HEK293T (cell line): ENCODE measurements at regions not wholly inside any gene's neighbourhood (a gene's known extent, or its start where the extent isn't known, plus 50 kb on each side); places are given as distances from the start of the nearest gene placed in this dataset.

Experiments used
- CTCF ChIA-PET: fragments of 350-600 bp; formaldehyde crosslinking; extraction: SDS; loops from one replicate; lab custom pipeline; 2021; ENCODE audit warnings: antibody characterized with exemption, inconsistent platforms; lab: Yijun Ruan, JAX
- POLR2A ChIA-PET: fragments of 350-600 bp; formaldehyde crosslinking; extraction: SDS; loops from one replicate; lab custom pipeline; 2020; ENCODE audit warnings: antibody characterized with exemption, inconsistent platforms; lab: Yijun Ruan, JAX
- DNase-seq: peaks from one replicate; pipeline ENCODE4 v3.0.0; 2012; ENCODE audit warnings: mixed read lengths; ENCODE audit errors: extremely low spot score
- ARNT ChIP-seq: fragments of 450-650 bp; IDR thresholded peaks from 2 replicates; pipeline ENCODE4 v1.6.1; 2017; ENCODE audit warnings: mild to moderate bottlenecking
- BHLHE40 ChIP-seq: fragments of 450-650 bp; IDR thresholded peaks from 2 replicates; pipeline ENCODE4 v1.6.1; 2016; ENCODE audit warnings: mild to moderate bottlenecking, moderate library complexity, borderline replicate concordance
- CTBP1 ChIP-seq: fragments of 450-650 bp; IDR thresholded peaks from 2 replicates; pipeline ENCODE4 v1.6.1; 2016; ENCODE audit warnings: borderline replicate concordance
- ELF4 ChIP-seq: fragments of 450-650 bp; IDR thresholded peaks from 2 replicates; pipeline ENCODE4 v1.6.1; 2017; ENCODE audit warnings: antibody characterized with exemption
- FOXA1 ChIP-seq: fragments of 450-650 bp; IDR thresholded peaks from 2 replicates; pipeline ENCODE4 v1.6.1; 2016; ENCODE audit warnings: mild to moderate bottlenecking
- FOXK2 ChIP-seq: fragments of 450-650 bp; IDR thresholded peaks from 2 replicates; pipeline ENCODE4 v1.6.1; 2016; ENCODE audit warnings: mild to moderate bottlenecking
- FOXM1 ChIP-seq: fragments of 450-650 bp; IDR thresholded peaks from 2 replicates; pipeline ENCODE4 v1.6.1; 2017; ENCODE audit warnings: mild to moderate bottlenecking, borderline replicate concordance
- HDGF ChIP-seq: fragments of 450-650 bp; IDR thresholded peaks from 2 replicates; pipeline ENCODE4 v1.6.1; 2017; ENCODE audit warnings: antibody characterized with exemption, borderline replicate concordance
- L3MBTL2 ChIP-seq: fragments of 450-650 bp; conservative IDR thresholded peaks from 2 replicates; pipeline ENCODE4 v1.6.1; 2016; ENCODE audit warnings: mild to moderate bottlenecking
- LEF1 ChIP-seq: fragments of 450-650 bp; IDR thresholded peaks from 2 replicates; pipeline ENCODE4 v1.6.1; 2017; ENCODE audit warnings: mild to moderate bottlenecking, borderline replicate concordance
- NFRKB ChIP-seq: fragments of 450-650 bp; IDR thresholded peaks from 2 replicates; pipeline ENCODE4 v1.6.1; 2016; ENCODE audit warnings: mild to moderate bottlenecking, moderate library complexity
- SP1 ChIP-seq: fragments of 450-650 bp; IDR thresholded peaks from 2 replicates; pipeline ENCODE4 v1.6.1; 2017
- SUZ12 ChIP-seq: fragments of 450-650 bp; IDR thresholded peaks from 2 replicates; pipeline ENCODE4 v1.6.1; 2016; ENCODE audit warnings: mild to moderate bottlenecking
- TARDBP ChIP-seq: fragments of 450-650 bp; IDR thresholded peaks from 2 replicates; pipeline ENCODE4 v1.6.1; 2016
- ZNF384 ChIP-seq: fragments of 450-650 bp; IDR thresholded peaks from 2 replicates; pipeline ENCODE4 v1.6.1; 2016
- TF ChIP-seq, protein P1 (sequence below): fragments of 450-650 bp; IDR thresholded peaks from 2 replicates; pipeline ENCODE4 v1.6.1; 2016

- TF ChIP-seq NFRKB: no peak
- no peak for TF ChIP-seq LEF1
- no peak for TF ChIP-seq SUZ12
- no peak for TF ChIP-seq BHLHE40
- TF ChIP-seq L3MBTL2: no peak
- ChIA-PET POLR2A (no interaction called here), CTCF (no interaction called here)
These were observed 288.4 kb upstream of the JARID2 start for GRCh38 chr6:14957355-14958059.

GRCh38 chr6:14959324-14959885 lies 286.5 kb upstream of the JARID2 start:
- no peak for DNase-seq
- ChIA-PET POLR2A (no interaction called here), CTCF (no interaction called here)
- TF ChIP-seq ELF4: no peak
- no peak for TF ChIP-seq L3MBTL2
- TF ChIP-seq FOXK2: no peak
- no peak for TF ChIP-seq NFRKB
- no peak for TF ChIP-seq ARNT
- TF ChIP-seq LEF1: no peak
- no peak for TF ChIP-seq CTBP1
- TF ChIP-seq ZNF384: no peak
- TF ChIP-seq FOXM1: no peak

More at GRCh38 chr6:14957355-14958059, 288.4 kb upstream of the JARID2 start:
- no peak for DNase-seq

DNA sequence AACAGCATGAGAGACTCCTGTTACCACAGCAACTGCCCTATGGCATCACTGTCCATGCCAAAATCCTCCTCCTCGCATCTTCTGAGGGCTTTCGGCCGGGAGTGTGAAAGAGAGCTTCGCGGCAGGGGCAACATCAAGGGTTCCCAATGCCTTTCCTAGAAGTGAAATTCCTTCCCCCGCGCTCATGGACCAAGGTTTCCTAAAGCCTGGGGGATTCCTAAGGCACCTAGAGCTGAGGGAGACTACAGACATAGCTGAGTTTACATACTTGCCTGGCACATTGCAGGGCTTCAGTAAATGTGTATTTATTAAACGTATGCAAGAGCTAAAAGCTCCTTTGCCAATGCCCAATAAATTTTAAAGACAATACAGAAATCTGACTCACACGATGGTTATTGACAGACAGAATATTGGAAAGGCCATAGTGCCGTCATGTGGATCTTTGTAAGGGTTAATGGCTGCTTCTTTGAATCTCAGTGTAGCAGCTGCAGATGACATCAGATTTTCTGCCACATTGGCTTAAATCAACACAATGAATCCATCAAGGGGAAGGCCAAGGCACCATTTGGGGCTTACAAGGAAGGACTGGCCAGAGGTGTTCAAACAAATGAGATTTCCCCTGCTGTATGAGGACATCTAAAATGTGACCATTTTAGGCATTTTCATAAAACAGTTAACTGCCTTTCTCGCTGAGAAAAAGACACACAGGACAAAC lies 281.2 kb upstream of the JARID2 start:
- CTCF ChIA-PET: no interaction called here

DNA sequence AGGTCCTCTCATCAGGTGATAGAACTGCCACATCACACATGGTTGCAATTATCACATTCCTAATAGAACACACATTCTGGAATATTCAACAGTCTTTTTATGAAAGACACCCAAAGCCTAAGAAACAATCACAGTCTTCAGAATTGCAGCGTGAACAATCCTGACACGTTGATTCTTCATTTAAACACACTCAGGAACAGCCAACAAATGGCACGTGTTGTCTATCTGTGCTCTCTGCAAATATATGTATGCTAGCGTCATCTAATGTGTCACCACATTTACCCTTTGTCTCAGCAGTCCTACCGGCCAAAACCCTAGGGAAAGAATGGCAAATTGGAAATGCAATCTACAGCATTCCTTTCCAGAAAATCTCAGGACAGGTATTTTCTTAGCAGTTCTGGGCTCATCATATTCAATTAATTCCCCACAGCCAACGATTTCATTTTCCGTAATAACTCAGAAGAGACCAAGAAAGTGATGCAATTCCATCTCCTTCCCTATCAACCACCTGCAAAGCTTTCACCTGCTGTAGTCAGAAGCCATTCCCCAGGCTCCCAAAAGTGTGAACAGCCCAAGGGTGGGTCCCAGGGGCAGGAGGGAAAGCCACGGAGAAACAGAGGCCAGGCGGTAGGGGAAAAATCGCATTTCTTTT lies 280.3 kb upstream of the JARID2 start:
- TF ChIP-seq SUZ12 (no peak), FOXM1 (no peak), L3MBTL2 (no peak), FOXA1 (no peak), ARNT (no peak), HDGF (no peak), NFRKB (no peak), TARDBP (no peak), ELF4 (no peak), LEF1 (no peak), CTBP1 (no peak), ZNF384 (no peak), SP1 (no peak), FOXK2 (no peak), BHLHE40 (no peak)
- TF ChIP-seq, protein P1, sequence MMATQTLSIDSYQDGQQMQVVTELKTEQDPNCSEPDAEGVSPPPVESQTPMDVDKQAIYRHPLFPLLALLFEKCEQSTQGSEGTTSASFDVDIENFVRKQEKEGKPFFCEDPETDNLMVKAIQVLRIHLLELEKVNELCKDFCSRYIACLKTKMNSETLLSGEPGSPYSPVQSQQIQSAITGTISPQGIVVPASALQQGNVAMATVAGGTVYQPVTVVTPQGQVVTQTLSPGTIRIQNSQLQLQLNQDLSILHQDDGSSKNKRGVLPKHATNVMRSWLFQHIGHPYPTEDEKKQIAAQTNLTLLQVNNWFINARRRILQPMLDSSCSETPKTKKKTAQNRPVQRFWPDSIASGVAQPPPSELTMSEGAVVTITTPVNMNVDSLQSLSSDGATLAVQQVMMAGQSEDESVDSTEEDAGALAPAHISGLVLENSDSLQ: no peak
- no peak for DNase-seq
- ChIA-PET POLR2A (no interaction called here), CTCF (no interaction called here)

More for the DNA sequence above, 281.2 kb upstream of the JARID2 start:
- TF ChIP-seq TARDBP (no peak), NFRKB (no peak), FOXK2 (no peak), FOXA1 (no peak), CTBP1 (no peak), BHLHE40 (no peak), LEF1 (no peak), ELF4 (no peak), SP1 (no peak), SUZ12 (no peak), FOXM1 (no peak), ZNF384 (no peak), L3MBTL2 (no peak), HDGF (no peak), ARNT (no peak)
- TF ChIP-seq, protein P1: no peak
- POLR2A ChIA-PET: no interaction called here
- no peak for DNase-seq

DNA sequence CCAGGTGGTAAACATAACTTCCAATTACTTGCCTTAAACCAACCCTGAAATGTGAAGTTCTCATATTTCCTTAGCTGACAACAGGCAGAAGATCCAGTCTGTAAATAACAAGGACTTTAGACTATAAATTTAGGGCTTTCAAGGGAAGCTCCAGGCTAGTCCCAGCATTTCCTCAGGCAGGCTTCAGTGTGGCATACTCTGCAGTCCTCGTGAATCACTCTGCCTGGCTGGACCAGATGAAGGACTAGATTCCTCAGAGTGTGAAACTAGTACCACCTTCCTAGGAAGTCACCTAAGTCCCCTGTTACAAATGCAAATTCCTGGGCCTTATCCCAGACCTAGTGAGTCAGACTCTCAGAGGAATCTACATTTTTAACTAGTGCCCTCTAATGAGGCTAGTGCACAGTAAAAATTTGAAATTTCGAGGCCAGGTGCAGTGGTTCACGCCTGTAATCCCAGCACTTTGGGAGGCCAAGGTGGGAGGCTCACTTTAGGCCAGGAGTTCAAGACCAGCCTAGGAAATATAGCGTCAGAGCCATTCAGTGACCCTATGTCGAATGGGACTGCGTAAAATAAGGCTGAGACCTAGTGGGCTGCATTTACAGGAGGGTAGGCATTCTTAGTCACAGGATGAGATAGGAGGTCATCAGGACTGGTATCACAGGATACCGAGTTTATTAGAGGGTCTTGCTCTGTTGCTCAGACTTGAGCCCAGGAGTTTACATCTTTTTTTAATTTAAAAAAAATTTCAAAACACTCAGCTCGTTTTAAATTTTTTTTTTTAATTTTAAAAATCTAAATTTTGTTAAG lies 279.6 kb upstream of the JARID2 start:
- DNase-seq: no peak
- POLR2A ChIA-PET: no interaction called here
- TF ChIP-seq HDGF (no peak), SUZ12 (no peak), TARDBP (no peak), NFRKB (no peak), CTBP1 (no peak), SP1 (no peak)
- TF ChIP-seq, protein P1: no peak
- CTCF ChIA-PET: interaction anchor here (0.6 kb wide), 1 partner anchor 1172 kb away, joined by 4 read pairs; no protein-coding TSS in a partner anchor
